Testis (tissue), 2 donors: ENCODE measurements at regions not wholly inside any gene's neighbourhood (a gene's known extent, or its start where the extent isn't known, plus 50 kb on each side); places are given as distances from the start of the nearest gene placed in this dataset.
A peak's percentile ranks its signal among the peaks of the same experiment; 100 is the strongest.

ENCODE experiments used
- CTCF ChIP-seq, 3 experiments: fragments of 450-650 bp in 2 of 3; fragments of 200-600 bp in 1 of 3; sonication (generic) in 1 of 3; IDR thresholded peaks; one replicate each; pipeline ENCODE4 v1.5.1; 2016 to 2019; ENCODE audit warnings: antibody characterized with exemption in 3 of 3, mild to moderate bottlenecking in 2 of 3, moderate library complexity in 1 of 3
- POLR2A ChIP-seq: fragments of 450-650 bp; IDR thresholded peaks from one replicate; pipeline ENCODE4 v1.6.1; 2017; ENCODE audit warnings: antibody characterized with exemption, mild to moderate bottlenecking, moderate library complexity

GRCh38 chr14:97978341-97978740 is 1181.2 kb downstream of the VRK1 start:
- TF ChIP-seq CTCF (IDR thresholded peaks at IDR 0.05) (peak in 1 of 3 experiments; percentile 12), POLR2A (no peak)
